Neural progenitor cell (in vitro differentiated cells): ENCODE measurements at regions not wholly inside any gene's neighbourhood (a gene's known extent, or its start where the extent isn't known, plus 50 kb on each side); places are given as distances from the start of the nearest gene placed in this dataset.

Source experiments
- EZH2 ChIP-seq: fragments of 200-600 bp; sonication (generic); IDR thresholded peaks from 2 replicates; pipeline ENCODE4 v1.6.1; 2017; ENCODE audit warnings: antibody characterized with exemption, mild to moderate bottlenecking, moderate library complexity
- TF ChIP-seq, protein P1 (sequence below): fragments of 200-600 bp; sonication (generic); IDR thresholded peaks from 2 replicates; pipeline ENCODE4 v1.5.1; 2017; ENCODE audit warnings: antibody characterized with exemption, mild to moderate bottlenecking

- TF ChIP-seq, protein P1, sequence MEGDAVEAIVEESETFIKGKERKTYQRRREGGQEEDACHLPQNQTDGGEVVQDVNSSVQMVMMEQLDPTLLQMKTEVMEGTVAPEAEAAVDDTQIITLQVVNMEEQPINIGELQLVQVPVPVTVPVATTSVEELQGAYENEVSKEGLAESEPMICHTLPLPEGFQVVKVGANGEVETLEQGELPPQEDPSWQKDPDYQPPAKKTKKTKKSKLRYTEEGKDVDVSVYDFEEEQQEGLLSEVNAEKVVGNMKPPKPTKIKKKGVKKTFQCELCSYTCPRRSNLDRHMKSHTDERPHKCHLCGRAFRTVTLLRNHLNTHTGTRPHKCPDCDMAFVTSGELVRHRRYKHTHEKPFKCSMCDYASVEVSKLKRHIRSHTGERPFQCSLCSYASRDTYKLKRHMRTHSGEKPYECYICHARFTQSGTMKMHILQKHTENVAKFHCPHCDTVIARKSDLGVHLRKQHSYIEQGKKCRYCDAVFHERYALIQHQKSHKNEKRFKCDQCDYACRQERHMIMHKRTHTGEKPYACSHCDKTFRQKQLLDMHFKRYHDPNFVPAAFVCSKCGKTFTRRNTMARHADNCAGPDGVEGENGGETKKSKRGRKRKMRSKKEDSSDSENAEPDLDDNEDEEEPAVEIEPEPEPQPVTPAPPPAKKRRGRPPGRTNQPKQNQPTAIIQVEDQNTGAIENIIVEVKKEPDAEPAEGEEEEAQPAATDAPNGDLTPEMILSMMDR, result no peak
- no peak for TF ChIP-seq EZH2
Observed at GRCh38 chr5:38148021-38148625, 110.2 kb upstream of the EGFLAM start.
